ENCODE measurements at regions not wholly inside any gene's neighbourhood (a gene's known extent, or its start where the extent isn't known, plus 50 kb on each side); places are given as distances from the start of the nearest gene placed in this dataset.

DNA sequence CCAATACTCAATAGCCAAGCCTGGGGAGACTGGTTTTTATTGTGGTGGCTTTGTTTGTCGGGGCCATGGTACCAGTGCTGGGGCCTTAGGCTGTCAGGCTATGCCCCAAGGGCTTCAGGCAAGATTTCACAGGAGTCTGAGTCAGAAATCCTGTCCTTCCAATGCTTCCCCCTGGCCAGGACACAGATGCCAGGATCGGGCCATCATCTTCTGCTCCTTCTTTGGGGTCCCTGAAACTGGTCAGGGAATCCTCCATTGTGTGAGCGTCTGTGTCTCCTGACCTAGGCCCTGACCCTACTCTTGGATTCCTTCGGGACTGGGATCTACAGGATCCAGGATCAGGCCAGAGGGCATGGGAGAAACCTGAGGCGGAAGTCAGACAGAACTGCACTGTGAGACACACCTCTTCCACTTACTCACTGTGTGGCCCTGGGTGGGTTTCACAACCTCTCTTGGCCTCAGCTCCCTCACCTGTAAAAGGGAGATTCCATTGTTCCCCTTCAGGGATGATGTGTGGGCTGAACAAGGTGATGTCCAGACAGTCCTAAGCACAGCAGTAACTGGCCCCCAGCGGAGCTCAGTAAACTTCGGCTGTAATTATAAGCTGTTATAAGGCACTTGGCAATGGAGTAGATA, 292.7 kb downstream of the UACA start:
- no peak for DNase-seq

DNA sequence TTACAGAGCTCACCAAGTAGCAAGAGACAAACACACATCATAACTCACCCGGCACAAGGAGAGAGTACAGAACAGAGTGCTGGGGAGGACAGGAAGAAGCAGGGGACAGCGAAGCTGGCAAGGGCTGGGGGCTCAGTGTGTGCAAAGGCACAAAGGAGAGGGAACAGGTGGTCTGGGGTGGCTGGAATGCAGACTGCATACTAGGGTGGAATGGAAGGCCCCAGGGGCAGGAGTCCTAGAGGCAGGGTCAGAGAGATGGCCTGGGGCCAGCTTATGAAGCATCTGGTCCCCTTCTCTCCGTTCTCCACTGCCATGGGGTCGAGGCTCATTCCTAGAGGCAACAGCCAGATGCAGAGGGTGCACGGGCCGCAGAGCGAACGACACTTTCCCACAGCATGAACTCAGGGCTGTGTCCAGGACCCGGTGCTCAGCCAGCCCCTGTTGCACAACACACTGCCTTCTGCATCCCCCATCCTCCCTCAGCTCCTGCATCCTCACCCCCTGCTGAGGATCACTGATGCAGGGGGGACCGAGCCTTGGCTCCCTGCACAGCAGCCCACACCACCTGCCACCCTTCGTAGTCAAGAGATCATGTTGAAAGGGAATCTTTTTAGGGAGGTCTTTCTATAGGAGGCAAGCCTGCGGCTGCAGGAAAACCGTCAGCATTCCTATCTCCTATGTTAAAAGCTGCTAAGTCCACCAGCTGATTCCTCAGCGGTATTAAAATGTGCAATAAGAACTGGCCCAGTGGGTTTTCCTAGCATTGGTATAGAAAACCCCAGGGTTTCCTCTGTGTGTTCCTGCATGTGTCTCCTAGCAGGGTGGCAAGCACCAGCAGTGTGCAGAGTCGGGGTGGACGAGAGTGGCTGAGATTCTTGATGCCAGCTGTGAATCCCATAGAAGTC, 293.5 kb downstream of the UACA start:
- DNase-seq: no peak

DNA sequence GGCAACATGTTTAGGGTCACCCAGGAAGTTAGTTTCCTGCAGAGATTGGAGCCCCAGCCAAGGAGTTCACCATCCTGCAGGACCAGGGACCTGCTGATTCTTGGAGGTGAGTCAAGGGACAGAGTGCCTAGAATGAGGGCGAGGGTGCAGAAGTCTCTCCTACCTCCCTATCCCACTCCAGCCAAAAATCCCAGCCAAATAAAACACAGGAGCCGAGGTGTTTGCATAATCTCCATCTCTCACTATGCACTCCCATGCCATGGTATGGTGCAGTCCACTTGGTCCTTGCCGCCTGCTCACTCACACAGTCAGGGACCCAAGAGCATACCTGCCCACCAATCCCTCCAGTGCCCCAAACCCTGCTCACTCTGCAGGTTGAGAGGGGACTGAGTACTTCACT, 294.2 kb downstream of the UACA start:
- no peak for DNase-seq

DNA sequence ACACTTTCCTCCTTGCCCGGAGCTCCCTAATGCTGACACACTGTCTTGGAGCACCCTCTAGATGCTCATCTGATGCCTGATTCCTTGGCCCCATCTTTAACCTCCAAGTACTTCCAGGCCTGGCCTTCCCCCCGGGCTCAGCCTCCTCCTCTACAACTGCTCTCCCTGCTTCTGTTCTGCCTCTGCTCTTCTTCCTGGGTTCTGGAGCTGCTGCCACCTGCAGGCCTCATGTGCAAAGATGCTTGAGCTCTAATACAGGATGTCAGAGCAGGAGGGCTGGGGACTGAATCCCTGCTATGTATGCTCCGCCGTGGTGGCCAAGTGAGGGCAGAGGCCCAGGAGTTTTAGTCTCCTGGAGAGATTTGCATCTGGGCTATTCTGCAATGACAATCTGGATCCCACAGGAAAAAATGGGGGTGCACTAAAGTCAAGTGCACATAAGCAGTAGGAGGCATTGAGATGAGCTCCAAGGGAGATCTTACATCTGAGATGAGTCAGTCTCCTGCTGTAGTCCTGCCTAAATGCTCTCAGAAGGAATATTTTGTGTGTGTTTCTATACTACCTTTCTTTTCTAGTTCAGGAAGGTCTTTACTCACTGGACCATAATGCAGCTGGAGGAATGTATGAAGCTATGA, 296.3 kb downstream of the UACA start:
- peak; percentile 63 for DNase-seq

DNA sequence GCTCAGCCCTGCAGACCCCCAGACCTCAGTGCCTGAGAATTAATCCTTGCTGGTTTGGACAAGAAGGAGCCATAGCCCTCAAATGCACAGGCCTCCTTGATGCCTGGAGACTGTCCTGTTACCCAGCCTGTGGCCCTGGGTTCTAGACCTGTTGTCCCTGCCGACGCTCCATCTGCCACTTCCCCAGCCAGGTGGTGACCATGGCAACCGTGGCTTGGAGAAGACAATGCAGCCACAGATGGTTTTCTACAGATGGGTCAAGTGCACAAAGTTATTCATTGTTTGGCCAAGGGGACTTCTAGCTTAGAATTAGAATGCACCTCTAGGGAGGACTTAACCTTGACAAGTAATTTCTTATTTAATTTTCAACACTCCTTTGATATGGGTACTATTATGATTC, 297.1 kb downstream of the UACA start:
- no peak for DNase-seq

DNA sequence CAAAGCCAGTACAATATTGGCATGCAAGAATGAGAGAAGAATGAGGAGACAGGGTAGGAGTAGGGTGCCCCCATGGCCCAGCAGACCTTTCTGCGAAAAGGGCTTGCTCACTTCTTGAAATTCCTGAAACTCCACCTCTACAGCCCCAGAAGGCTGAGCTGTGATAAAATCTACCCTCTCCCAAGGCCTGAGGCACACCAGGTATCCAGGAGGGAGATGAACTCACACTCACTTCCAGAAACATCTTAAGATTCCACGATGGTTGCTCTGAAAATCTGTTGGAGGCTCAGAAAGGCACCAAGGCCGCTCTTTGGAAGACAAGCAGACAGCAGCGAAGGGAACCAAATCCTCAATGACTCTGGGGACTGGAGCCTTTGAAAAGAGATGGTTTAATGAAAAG, 297.5 kb downstream of the UACA start:
- no peak for DNase-seq

DNA sequence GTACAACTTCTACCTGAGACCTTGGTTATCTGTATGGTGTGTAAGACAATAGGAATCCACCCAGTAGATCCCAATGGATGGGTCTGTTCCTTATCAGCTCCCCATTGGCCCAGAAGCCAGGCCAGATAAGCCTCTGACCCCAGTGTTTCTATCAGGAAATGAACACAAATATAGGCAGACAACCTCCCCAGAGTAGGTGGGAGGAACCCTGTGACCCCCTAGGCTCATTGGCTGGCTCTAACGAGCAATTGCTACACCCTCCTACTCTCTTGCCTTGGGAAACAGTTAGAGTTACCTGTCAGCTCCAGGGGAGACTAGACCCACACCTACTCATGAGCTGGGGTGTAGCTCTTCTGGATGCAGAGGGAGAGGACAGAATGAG, 299.9 kb downstream of the UACA start:
- DNase-seq: no peak

DNA sequence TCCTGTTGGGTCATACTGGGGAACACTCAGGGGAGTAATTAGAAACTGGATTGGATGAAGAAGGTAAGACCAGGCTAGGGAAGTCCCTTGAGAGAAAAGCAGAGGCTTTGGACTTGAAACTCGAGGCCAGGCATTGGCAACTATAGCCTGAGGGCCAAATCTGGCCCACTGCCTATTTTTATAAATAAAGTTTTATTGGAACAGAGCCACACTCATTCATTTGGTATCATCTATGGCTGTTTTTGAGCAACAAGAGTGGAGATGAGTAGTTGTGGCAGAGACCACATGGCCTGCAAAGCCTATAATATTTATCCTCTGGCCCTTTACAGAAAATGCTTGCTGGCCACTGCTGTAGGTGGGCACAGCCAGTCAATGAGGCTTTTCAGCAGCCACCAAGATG, 301.4 kb downstream of the UACA start:
- no peak for DNase-seq

DNA sequence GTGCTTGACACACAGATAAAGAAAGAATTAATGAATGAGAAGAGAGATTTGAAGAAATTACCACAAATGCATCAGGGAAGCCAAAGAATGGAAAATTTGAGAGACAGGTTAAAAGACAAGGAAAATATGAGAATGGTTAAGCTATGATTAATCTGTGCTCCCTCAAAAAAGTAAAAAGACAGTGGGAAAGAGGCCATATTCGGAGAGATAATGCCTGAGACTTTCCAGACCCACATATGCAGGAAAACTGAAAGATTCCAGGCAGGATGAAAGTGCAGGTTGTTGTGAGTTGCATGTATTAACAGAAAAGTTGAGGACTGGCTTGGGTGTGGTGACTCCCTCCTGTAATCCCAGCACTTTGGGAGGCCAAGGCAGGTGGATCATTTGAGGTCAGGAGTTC, 302.3 kb downstream of the UACA start:
- DNase-seq: no peak

DNA sequence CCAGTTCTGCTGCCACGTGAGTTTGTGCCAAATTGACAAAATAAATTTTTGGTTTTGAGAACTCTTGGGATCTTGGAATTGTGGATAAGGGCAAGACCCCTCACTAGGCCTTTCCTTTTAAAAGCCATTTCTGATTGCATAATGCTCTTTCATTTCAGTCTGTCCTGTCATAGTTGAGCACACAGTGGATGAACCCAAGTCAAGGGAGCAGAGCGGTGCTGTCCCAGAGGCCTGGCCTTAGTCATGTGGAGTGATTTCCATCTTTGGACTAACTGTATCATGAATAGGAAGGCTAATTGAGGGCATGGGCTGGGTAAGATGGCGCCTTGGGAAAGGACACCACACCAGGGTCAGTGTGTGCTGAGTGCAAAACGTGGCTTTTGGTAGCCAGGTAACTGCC, 304.0 kb downstream of the UACA start:
- no peak for DNase-seq

DNA sequence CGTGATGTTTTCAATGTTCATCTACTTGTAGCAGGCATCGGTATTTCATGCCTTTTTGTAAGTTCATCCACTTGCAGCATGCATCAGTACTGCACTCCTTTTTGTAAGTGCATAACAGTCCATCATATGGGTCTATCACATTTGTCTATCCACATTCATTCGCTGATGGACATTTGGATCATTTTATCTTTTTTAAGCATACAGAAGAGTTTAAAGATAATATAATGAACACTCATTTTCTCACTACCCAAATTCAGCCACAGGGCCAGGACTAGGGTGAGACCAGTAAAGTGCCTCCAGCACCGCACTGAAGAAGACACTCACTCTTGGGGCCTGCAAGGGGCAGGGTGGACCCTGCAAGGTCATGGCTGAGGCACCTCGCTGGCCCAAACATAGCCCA, 309.6 kb downstream of the UACA start:
- no peak for DNase-seq

DNA sequence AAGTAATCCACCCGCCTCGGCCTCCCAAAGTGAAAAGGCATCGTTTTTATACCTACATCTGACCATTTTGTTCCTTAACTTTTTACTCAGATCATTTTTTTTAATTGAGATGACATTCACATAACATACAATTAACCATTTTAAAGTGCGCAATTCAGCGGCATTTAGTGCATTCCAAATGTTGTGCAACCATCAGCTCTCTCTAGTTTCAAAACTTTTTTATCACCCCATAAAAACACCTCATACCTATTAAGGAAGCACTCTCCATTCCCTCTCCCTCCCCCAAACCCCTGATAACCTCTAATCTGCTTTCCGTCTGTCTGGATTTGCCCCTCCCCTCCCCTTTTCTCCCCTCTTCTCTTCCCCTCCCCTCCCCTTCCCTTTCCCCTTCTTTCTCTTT, 310.1 kb downstream of the UACA start:
- DNase-seq: no peak

DNA sequence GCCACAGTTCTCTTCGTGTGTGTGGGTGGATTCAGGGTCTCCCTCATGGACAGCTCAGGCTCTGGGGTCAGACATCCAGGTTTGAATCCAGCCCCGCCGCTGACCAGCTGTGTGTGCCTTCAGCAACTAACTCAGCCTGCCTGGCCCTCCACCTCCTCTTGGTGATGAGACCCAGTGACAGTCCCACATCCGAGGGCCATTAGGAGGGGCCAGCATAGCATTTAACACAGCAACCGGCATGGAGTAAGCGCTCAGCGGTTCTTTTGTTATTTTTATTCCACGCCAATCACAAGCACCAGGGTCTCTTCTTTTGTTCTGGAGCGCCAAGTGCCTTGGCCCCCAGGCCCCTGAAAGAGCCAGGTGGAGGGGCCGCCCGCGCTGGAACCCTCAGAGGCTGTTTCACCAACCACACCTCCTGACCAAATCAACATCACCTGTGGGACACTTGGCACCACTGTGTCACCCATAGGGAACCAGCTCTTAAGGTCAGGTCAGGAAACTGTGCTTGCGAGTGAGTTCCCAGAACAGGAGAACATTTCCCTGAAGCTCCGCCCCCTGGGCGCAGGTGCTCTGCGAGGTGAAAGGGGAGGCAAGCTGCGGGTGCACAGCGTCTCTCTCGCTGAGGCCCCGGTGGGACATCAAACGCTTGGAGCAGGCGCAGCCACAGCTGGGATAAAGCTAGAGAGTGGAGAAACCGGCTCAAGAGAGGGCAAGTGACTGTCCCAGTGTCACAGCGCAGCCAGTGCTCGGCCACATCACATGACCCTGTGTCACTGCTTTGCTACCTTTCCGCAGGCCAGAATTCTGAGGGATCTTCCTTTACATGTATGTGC, 311.3 kb downstream of the UACA start:
- DNase-seq: no peak

DNA sequence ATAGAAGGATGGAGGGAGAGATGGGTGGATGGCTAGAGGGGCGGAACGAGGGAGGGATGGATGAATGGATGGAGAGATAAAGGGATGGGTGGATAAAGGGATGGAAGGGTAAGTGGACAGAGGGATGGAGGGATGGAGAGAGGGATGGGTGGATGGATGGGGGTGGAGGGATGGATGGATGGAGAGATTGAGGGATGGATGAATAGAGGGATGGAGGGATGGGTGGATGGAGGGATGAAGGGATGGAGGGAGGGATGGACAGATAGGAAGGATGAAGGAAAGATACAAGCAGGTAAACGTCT, 313.3 kb downstream of the UACA start:
- DNase-seq: no peak

DNA sequence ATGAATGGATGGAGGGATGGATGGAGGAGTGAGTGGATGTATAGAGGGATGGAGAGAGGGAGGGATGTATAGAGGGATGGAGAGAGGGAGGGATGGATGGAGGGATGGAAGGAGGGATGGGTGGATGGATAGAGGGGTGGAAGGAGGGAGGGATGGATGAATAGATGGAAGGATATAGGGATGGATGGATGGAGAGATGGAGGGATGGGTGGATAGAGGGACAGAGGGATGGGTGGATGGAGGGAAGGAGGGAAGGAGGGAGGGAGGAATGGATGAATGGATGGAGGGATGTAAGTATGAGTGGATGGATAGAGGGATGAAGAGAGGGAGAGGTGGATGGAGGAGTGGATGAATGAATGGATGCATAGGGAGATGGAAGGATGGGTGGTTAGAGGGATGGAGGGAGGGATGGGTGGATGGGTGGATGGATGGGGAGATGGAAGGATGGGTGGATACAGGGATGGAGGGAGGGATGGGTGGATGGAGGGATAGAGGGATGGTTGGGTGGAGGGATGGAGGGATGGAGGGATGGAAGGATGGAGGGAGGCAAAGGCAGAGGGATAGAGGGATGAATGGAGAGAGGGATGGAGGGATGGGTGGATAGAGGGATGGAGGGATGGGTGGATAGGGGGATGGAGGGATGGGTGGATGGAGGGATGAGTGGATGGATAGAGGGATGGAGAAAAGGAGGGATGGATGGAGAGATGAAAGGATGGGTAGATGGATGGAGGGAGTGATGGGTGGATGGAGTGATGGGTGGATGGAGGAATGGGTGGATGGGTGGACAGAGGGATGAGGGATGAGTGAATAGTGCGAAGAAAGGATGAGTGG, 313.8 kb downstream of the UACA start:
- DNase-seq: no peak

DNA sequence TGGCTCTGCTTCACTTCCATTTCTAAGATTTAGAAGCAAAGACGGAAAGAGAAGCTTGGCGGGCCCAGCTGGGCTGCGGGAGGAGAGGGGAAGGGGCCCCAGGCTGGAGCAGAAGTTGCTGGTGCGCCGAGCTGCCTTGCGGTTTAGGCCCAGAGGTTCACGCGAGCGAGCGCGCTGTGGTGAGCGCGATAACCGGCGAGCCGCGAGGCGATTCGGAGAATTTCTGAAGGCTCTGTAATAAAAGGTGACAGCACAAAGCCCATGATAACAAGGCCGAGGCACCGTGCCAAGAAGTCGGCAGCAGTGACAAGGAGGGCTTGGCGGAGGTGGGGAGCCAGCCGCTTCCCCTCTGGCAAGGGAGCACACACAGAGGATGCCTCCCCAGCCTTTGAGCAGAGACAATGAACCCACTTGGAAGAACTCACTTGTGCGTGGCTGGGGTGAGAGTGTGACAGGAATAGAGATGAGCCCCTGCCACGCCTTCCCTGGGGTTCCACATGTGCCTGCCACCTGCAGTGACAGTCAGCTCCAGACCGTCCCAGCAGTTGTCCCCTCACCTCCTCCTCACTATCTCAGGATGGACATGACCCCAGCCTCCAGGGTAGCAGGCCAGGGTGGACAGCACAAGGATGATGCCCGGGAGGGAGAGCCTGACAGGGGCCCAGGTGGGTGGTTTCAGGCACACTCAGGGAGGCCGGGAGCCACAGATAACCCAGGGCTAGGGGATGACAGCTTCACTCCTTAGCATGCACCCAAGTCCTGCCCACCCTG, 315.2 kb downstream of the UACA start:
- no peak for DNase-seq

DNA sequence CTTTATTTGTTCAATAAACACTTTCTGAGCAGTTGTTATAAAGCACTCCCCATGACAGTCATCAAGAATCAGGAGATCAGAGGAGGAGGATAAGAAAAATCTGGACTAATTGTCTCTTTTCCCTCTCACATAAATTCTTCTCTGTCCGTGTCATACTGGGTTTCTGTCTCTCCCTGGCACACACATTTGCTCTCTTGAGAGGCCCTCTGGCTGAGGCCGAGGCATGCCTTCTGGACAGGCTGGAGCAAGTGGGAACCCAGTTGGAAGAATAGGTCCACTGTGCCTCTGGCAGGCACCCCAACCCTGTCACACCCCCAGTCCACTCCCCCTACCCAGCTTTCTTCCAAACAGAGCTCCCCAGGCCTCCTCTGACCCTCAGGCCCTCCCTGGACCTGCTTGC, 315.8 kb downstream of the UACA start:
- DNase-seq: peak; percentile 23

DNA sequence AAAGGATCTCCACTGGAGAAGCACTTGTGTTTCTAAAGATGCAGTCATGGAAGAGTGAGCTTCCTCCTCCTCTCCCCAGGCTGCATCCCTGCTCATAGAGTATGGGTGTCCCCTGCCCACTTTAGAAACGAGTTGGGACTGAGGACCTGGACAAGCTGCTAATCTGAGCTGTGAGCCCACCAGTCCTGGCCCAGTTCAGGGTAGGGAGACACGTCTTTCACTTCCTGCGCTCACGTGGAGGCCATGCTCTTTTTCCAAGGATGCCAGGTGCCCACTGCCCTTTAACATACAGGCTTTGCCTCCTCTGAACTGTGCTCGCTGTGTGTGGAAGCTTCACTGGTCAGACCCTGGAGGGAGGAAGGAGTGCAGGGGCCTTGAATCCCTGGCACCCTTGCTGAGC, 316.3 kb downstream of the UACA start:
- DNase-seq: no peak

DNA sequence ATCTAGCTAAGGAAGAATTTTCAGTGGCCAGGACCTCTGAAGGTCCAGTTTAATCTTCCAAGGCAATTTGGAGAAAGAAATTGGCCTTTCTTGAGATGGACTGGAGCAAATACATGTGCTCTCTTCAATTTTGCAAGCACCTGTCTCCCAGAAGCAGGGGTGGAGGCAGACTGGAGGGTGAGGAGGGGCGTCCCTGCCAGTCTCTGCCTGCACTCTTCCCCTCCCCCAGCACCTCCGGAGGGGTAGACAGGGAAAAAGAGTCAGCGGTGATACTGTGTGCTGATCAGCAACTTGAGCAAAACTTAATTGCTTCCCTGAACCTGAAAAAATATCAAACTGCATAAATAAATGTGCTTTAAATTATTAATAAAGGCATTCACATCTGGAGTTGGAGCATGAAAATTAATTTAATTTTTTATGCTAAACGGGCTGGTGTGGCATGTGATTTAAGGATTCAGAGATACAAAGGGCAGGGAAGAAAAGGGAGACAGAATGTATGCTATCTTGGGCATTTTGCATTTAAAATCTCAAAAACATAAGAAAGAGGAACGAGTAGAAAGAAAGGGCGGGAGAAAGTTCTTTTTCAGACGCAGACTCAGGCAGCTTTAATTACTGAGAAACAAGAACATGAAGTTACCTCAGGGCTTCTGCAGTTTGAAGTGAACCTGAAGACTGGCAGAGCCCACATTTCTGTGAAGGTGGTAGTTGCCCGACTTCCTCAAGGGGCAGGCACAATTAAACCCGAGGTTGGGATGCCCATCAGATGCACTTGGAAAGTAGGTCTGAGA, 319.7 kb downstream of the UACA start:
- DNase-seq: no peak

DNA sequence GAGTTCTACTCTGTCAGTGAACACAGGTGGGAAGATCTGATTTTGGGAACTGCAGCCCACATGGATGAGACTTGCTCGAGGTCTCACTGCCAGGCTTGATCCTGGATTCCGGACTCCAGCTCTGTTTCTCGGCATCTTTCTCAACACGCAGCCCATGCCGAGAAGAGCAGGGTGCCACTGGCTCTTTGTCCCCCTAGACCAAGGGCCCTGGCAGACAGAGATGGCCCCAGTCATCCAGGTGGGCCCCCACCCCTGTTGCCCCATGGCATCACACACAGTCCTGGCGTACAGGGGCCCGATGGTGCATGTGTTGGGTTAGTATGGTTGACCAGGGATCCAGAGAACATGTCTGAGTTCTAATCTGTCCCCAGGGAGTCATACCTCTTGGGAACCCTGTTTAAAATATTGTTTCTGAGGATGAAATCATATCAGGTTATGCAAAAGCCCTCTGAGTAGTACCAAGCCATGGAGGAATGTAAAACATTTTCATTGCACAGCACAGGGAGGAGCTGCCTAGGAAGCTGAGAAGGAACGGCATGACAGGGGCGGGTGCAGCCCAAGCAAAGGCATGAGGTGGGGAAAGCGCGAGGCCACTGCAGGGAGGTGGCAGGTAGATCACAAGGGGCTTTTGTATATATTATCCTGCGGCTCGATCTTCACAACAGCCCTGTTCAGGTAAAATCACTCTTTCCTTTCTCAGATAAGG, 320.6 kb downstream of the UACA start:
- peak; percentile 5 for DNase-seq
